IPS-NIHi7 (cell line): ENCODE measurements at regions not wholly inside any gene's neighbourhood (a gene's known extent, or its start where the extent isn't known, plus 50 kb on each side); places are given as distances from the start of the nearest gene placed in this dataset.
"Not testable (repeated sequence)": the region's sequence is repeated elsewhere in the genome, so short reads cannot be mapped to it uniquely, and the experiment has no call there.

Experiments
- DNase-seq: peaks from one replicate; pipeline ENCODE4 v3.0.0; 2012; ENCODE audit warnings: mixed read lengths; ENCODE audit errors: extremely low spot score

GRCh38 chrX:1778817-1779216 is 164.0 kb downstream of the ASMT start:
- DNase-seq: no peak

GRCh38 chrX:1779626-1780025 is 164.8 kb downstream of the ASMT start:
- DNase-seq: no peak

GRCh38 chrX:1781766-1782165 is 166.9 kb downstream of the ASMT start:
- DNase-seq: no peak

GRCh38 chrX:1784773-1785172 is 169.9 kb downstream of the ASMT start:
- no peak for DNase-seq

GRCh38 chrX:1788300-1788911 is 173.5 kb downstream of the ASMT start:
- no peak for DNase-seq

- DNase-seq: no peak
Measured at GRCh38 chrX:1792636-1793035, 177.8 kb downstream of the ASMT start.

GRCh38 chrX:1794586-1794985 is 179.7 kb downstream of the ASMT start:
- DNase-seq: no peak

- no peak for DNase-seq
Measured at GRCh38 chrX:1802912-1803311, 188.1 kb downstream of the ASMT start.

GRCh38 chrX:1803741-1804140 is 188.9 kb downstream of the ASMT start:
- DNase-seq: no peak

GRCh38 chrX:1807301-1807731 is 192.5 kb downstream of the ASMT start:
- DNase-seq: peak; percentile 72

- DNase-seq: no peak
Measured at GRCh38 chrX:1809581-1809980, 194.7 kb downstream of the ASMT start.

GRCh38 chrX:1813809-1814208 is 198.9 kb downstream of the ASMT start:
- DNase-seq: no peak

- DNase-seq: no peak
Measured at GRCh38 chrX:1815456-1816175, 200.8 kb downstream of the ASMT start.

- not testable (repeated sequence) for DNase-seq
Measured at GRCh38 chrX:1816387-1816982, 201.6 kb downstream of the ASMT start.

- DNase-seq: no peak
Measured at GRCh38 chrX:1821846-1822245, 207.0 kb downstream of the ASMT start.

- no peak for DNase-seq
Measured at GRCh38 chrX:1824855-1825254, 210.0 kb downstream of the ASMT start.

GRCh38 chrX:1833656-1834360 is 218.9 kb downstream of the ASMT start:
- DNase-seq: no peak

- DNase-seq: peak; percentile 42
Measured at GRCh38 chrX:1835056-1835455, 220.2 kb downstream of the ASMT start.

- no peak for DNase-seq
Measured at GRCh38 chrX:1836683-1837082, 221.8 kb downstream of the ASMT start.

GRCh38 chrX:1841746-1842145 is 226.9 kb downstream of the ASMT start:
- DNase-seq: no peak

GRCh38 chrX:1847000-1847399 is 232.1 kb downstream of the ASMT start:
- not testable (repeated sequence) for DNase-seq

GRCh38 chrX:1847790-1848189 is 232.9 kb downstream of the ASMT start:
- DNase-seq: not testable (repeated sequence)

GRCh38 chrX:1851527-1851926 is 236.7 kb downstream of the ASMT start:
- no peak for DNase-seq
